ENCODE measurements at regions not wholly inside any gene's neighbourhood (a gene's known extent, or its start where the extent isn't known, plus 50 kb on each side); places are given as distances from the start of the nearest gene placed in this dataset.

DNA sequence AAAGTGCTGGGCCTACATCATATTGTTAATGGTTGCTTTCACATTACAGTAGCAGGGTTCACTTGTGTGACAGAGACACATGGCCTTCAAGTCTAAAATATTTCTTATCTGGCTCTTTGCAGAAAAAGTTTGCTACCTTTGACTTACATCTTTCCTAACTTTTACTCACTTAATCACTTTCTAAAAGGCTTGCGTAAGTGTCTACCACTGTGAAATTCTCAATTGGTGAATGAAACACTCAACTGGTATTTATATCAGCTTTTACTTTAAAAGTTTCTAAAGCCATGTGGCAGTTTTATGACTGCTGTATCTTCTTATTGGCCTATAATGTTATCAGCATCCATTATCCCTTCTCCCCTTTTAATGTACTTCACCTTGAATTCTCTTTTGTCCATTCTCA is 554.5 kb downstream of the ZIC1 start:
- Histone ChIP-seq H3K27ac (no peak overlapping the region), H3K4me1 (no peaks in the 10 kb centered on the region), H3K27me3 (no peaks in the 10 kb centered on the region), H3K9me3 (no peaks in the 10 kb centered on the region), H3K36me3 (no peaks in the 10 kb centered on the region), H3K4me3 (no peak overlapping the region)
- WGBS, 2 donors = 100% methylated on average over 1 of the region's 1 CpG
- no peak for DNase-seq (ENCODE audit: low spot score in 2 of 2)
- TF ChIP-seq EP300 (IDR thresholded peaks at IDR 0.05) (no peak), POLR2A (IDR thresholded peaks at IDR 0.05) (no peak)
- TF ChIP-seq, protein P1, sequence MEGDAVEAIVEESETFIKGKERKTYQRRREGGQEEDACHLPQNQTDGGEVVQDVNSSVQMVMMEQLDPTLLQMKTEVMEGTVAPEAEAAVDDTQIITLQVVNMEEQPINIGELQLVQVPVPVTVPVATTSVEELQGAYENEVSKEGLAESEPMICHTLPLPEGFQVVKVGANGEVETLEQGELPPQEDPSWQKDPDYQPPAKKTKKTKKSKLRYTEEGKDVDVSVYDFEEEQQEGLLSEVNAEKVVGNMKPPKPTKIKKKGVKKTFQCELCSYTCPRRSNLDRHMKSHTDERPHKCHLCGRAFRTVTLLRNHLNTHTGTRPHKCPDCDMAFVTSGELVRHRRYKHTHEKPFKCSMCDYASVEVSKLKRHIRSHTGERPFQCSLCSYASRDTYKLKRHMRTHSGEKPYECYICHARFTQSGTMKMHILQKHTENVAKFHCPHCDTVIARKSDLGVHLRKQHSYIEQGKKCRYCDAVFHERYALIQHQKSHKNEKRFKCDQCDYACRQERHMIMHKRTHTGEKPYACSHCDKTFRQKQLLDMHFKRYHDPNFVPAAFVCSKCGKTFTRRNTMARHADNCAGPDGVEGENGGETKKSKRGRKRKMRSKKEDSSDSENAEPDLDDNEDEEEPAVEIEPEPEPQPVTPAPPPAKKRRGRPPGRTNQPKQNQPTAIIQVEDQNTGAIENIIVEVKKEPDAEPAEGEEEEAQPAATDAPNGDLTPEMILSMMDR (IDR thresholded peaks at IDR 0.05) = no peak

GRCh38 chr3:147975165-147975564 is 566.0 kb downstream of the ZIC1 start:
- no peak overlapping the region for H3K27ac ChIP-seq
- TF ChIP-seq, protein P1 (IDR thresholded peaks at IDR 0.05) = no peak
- TF ChIP-seq EP300 (IDR thresholded peaks at IDR 0.05) (no peak), POLR2A (IDR thresholded peaks at IDR 0.05) (no peak)
- 84 to 94% methylated on average over 1 of the region's 1 CpG for WGBS, 2 donors

GRCh38 chr3:147977001-147977400 is 567.8 kb downstream of the ZIC1 start:
- Histone ChIP-seq H3K9me3 (no peaks in the 10 kb centered on the region), H3K4me1 (no peaks in the 10 kb centered on the region), H3K27me3 (no peaks in the 10 kb centered on the region), H3K27ac (no peak overlapping the region), H3K4me3 (no peak overlapping the region), H3K36me3 (no peaks in the 10 kb centered on the region)
- TF ChIP-seq POLR2A (IDR thresholded peaks at IDR 0.05) (no peak), EP300 (IDR thresholded peaks at IDR 0.05) (no peak)
- TF ChIP-seq, protein P1 (IDR thresholded peaks at IDR 0.05) = no peak
- DNase-seq (ENCODE audit: low spot score in 2 of 2) = no peak
- WGBS, 2 donors = 96 to 97% methylated on average over 1 of the region's 1 CpG

More at GRCh38 chr3:147975165-147975564, 566.0 kb downstream of the ZIC1 start:
- Histone ChIP-seq H3K27me3 (no peaks in the 10 kb centered on the region), H3K4me1 (no peaks in the 10 kb centered on the region), H3K9me3 (no peaks in the 10 kb centered on the region), H3K4me3 (no peak overlapping the region), H3K36me3 (no peaks in the 10 kb centered on the region)
- no peak for DNase-seq (ENCODE audit: low spot score in 2 of 2)

GRCh38 chr3:147987549-147987948 is 578.4 kb downstream of the ZIC1 start:
- 91 to 100% methylated on average over 1 of the region's 1 CpG for WGBS, 2 donors
- Histone ChIP-seq H3K36me3 (no peaks in the 10 kb centered on the region), H3K9me3 (peaks cover 0 to 6% (median 0%) of the 10 kb centered on the region in 4 donors), H3K27ac (no peak overlapping the region), H3K27me3 (no peaks in the 10 kb centered on the region), H3K4me1 (no peaks in the 10 kb centered on the region), H3K4me3 (no peak overlapping the region)
- DNase-seq (ENCODE audit: low spot score in 2 of 2) = no peak
- TF ChIP-seq EP300 (IDR thresholded peaks at IDR 0.05) (no peak), POLR2A (IDR thresholded peaks at IDR 0.05) (no peak)
- TF ChIP-seq, protein P1 (IDR thresholded peaks at IDR 0.05) = no peak

DNA sequence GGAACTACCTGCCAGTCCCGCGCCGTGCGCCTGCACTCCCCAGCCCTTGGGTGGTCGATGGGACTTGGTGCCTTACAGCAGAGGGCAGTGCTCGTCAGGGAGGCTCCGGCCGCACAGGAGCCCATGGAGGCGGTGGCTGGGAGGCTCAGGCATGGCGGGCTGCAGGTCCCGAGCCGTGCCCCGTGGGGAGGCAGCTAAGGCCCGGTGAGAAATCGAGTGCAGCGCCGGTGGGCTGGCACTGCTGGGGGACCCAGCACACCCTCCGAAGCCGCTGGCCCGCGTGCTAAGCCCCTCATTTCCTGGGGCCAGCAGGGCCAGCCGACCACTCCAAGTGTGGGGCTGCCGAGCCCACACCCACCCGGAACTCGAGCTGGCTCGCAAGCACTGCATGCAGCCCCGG is 580.2 kb downstream of the ZIC1 start:
- no peak overlapping the region for H3K4me3 ChIP-seq
- H3K27ac ChIP-seq = no peak overlapping the region
- TF ChIP-seq EP300 (IDR thresholded peaks at IDR 0.05) (no peak), POLR2A (IDR thresholded peaks at IDR 0.05) (no peak)
- TF ChIP-seq, protein P1 (IDR thresholded peaks at IDR 0.05) = no peak
- no peaks in the 10 kb centered on the region for H3K4me1 ChIP-seq
- no peaks in the 10 kb centered on the region for H3K27me3 ChIP-seq
- 90 to 99% methylated on average over 19 to 23 of the region's 27 CpGs for WGBS, 2 donors
- no peaks in the 10 kb centered on the region for H3K36me3 ChIP-seq
- H3K9me3 ChIP-seq = peaks cover 0 to 6% (median 0%) of the 10 kb centered on the region in 4 donors
- DNase-seq (ENCODE audit: low spot score in 2 of 2) = no peak
